ENCODE measurements at regions not wholly inside any gene's neighbourhood (a gene's known extent, or its start where the extent isn't known, plus 50 kb on each side); places are given as distances from the start of the nearest gene placed in this dataset.
A peak's percentile ranks its signal among the peaks of the same experiment; 100 is the strongest.

- Histone ChIP-seq H3K27me3 (no peaks in the 10 kb centered on the region), H3K27ac (replicated peaks in 1 of 4) (no peak overlapping the region), H3K4me1 (no peaks in the 10 kb centered on the region), H3K4me3 (no peak overlapping the region), H3K36me3 (no peaks in the 10 kb centered on the region), H3K9me3 (no peaks in the 10 kb centered on the region)
- TF ChIP-seq POLR2AphosphoS5 (IDR thresholded peaks at IDR 0.05) (no peak), EP300 (IDR thresholded peaks at IDR 0.05) (no peak), POLR2A (IDR thresholded peaks at IDR 0.05; ENCODE audit: low read depth) (no peak), CTCF (IDR thresholded peaks at IDR 0.05) (no peak)
- DNase-seq (ENCODE audit: extremely low spot score): no peak
- intact Hi-C loops (cut with DNase I): no loop called here
- 88% methylated on average over 2 of the region's 2 CpGs for WGBS
Observed at GRCh38 chr12:102722147-102722546, 194.9 kb downstream of the PAH start.

- DNase-seq (ENCODE audit: extremely low spot score): no peak
- intact Hi-C loops (cut with DNase I): no loop called here
- TF ChIP-seq POLR2A (IDR thresholded peaks at IDR 0.05; ENCODE audit: low read depth): no peak
- no peak for TF ChIP-seq EP300 (IDR thresholded peaks at IDR 0.05)
- no peak for TF ChIP-seq POLR2AphosphoS5 (IDR thresholded peaks at IDR 0.05)
- TF ChIP-seq CTCF (IDR thresholded peaks at IDR 0.05): no peak
- H3K27ac ChIP-seq (replicated peaks in 1 of 4): no peak overlapping the region
- H3K9me3 ChIP-seq: no peaks in the 10 kb centered on the region
- no peak overlapping the region for H3K4me3 ChIP-seq
- 80% methylated on average over 3 of the region's 3 CpGs for WGBS
- H3K4me1 ChIP-seq: no peaks in the 10 kb centered on the region
- no peaks in the 10 kb centered on the region for H3K27me3 ChIP-seq
- no peaks in the 10 kb centered on the region for H3K36me3 ChIP-seq
Observed at GRCh38 chr12:102708108-102708507, 208.9 kb downstream of the PAH start.

- Histone ChIP-seq H3K27me3 (no peaks in the 10 kb centered on the region), H3K36me3 (no peaks in the 10 kb centered on the region), H3K4me1 (no peaks in the 10 kb centered on the region), H3K27ac (replicated peaks in 1 of 4) (no peak overlapping the region), H3K9me3 (no peaks in the 10 kb centered on the region), H3K4me3 (no peak overlapping the region)
- DNase-seq (ENCODE audit: extremely low spot score): peak; percentile 92
- 48% methylated on average over 6 of the region's 6 CpGs for WGBS
- intact Hi-C loops (cut with DNase I): no loop called here
- TF ChIP-seq POLR2AphosphoS5 (IDR thresholded peaks at IDR 0.05) (no peak), POLR2A (IDR thresholded peaks at IDR 0.05; ENCODE audit: low read depth) (no peak), EP300 (IDR thresholded peaks at IDR 0.05) (no peak), CTCF (IDR thresholded peaks at IDR 0.05) (peak; percentile 20 to 44 (median 29))
Observed at GRCh38 chr12:102702447-102703114, 214.5 kb downstream of the PAH start.

- no peak for DNase-seq (ENCODE audit: extremely low spot score)
- H3K36me3 ChIP-seq: no peaks in the 10 kb centered on the region
- intact Hi-C loops (cut with DNase I): no loop called here
- H3K27me3 ChIP-seq: no peaks in the 10 kb centered on the region
- H3K9me3 ChIP-seq: no peaks in the 10 kb centered on the region
- H3K4me3 ChIP-seq: no peak overlapping the region
- TF ChIP-seq POLR2A (IDR thresholded peaks at IDR 0.05; ENCODE audit: low read depth): no peak
- no peak for TF ChIP-seq CTCF (IDR thresholded peaks at IDR 0.05)
- no peak for TF ChIP-seq EP300 (IDR thresholded peaks at IDR 0.05)
- TF ChIP-seq POLR2AphosphoS5 (IDR thresholded peaks at IDR 0.05): no peak
- no peak overlapping the region for H3K27ac ChIP-seq (replicated peaks in 1 of 4)
- H3K4me1 ChIP-seq: no peaks in the 10 kb centered on the region
Observed at GRCh38 chr12:102696045-102696444, 215.7 kb upstream of the IGF1 start.

GRCh38 chr12:102694903-102695302, 214.5 kb upstream of the IGF1 start:
- no peak for TF ChIP-seq CTCF (IDR thresholded peaks at IDR 0.05)
- no peak for TF ChIP-seq EP300 (IDR thresholded peaks at IDR 0.05)
- TF ChIP-seq POLR2A (IDR thresholded peaks at IDR 0.05; ENCODE audit: low read depth): no peak
- no peak for TF ChIP-seq POLR2AphosphoS5 (IDR thresholded peaks at IDR 0.05)
- no peak for DNase-seq (ENCODE audit: extremely low spot score)
- H3K4me3 ChIP-seq: no peak overlapping the region
- H3K4me1 ChIP-seq: no peaks in the 10 kb centered on the region
- intact Hi-C loops (cut with DNase I): no loop called here
- no peak overlapping the region for H3K27ac ChIP-seq (replicated peaks in 1 of 4)
- no peaks in the 10 kb centered on the region for H3K9me3 ChIP-seq
- WGBS: 75% methylated on average over 2 of the region's 2 CpGs
- H3K27me3 ChIP-seq: no peaks in the 10 kb centered on the region
- H3K36me3 ChIP-seq: no peaks in the 10 kb centered on the region
